ENCODE measurements at regions not wholly inside any gene's neighbourhood (a gene's known extent, or its start where the extent isn't known, plus 50 kb on each side); places are given as distances from the start of the nearest gene placed in this dataset.

GRCh38 chr14:71418532-71419245, 511.4 kb downstream of the PCNX1 start:
- no peaks in the 10 kb centered on the region for H3K9me3 ChIP-seq (ENCODE audit: low read length)
- peaks cover 16% of the 10 kb centered on the region for H3K36me3 ChIP-seq (ENCODE audit: low read depth, low read length)
- no peaks in the 10 kb centered on the region for H4K20me1 ChIP-seq (ENCODE audit: low read length)
- no peak overlapping the region for H3K9ac ChIP-seq (ENCODE audit: low read length)
- no TSS peak for BruUV-seq (replicated peaks)
- no peaks in the 10 kb centered on the region for H3K9me2 ChIP-seq (replicated peaks; ENCODE audit: low read length)
- H3K27me3 ChIP-seq (ENCODE audit: low read length): no peaks in the 10 kb centered on the region
- ChIA-PET CTCF (interaction anchor here (0.6 kb wide), 1 partner anchor 295 kb away, joined by 9 read pairs; no protein-coding TSS in a partner anchor), POLR2A (ENCODE audit: unreplicated experiment) (no interaction called here)
- H3K27ac ChIP-seq (ENCODE audit: low read length): no peak overlapping the region
- no peaks in the 10 kb centered on the region for H3F3A ChIP-seq (ENCODE audit: low read length, unreplicated experiment)
- no peak overlapping the region for H3K4me3 ChIP-seq (ENCODE audit: low read length)
- ATAC-seq (no peak), DNase-seq (no peak)
- no peak overlapping the region for H2AFZ ChIP-seq (ENCODE audit: low read length)
- intact Hi-C loops (cut with micrococcal nuclease): no loop called here
- H3K4me1 ChIP-seq (ENCODE audit: insufficient read depth, low read length): peaks cover 23% of the 10 kb centered on the region
- H3K79me2 ChIP-seq (ENCODE audit: low read length): peaks cover 34% of the 10 kb centered on the region
- TF ChIP-seq EZH2 (IDR thresholded peaks at IDR 0.05; ENCODE audit: low read length, unreplicated experiment) (no peak), CTCF (conservative IDR thresholded peaks at IDR 0.05; ENCODE audit: low read depth, low read length) (no peak), EZH2phosphoT487 (IDR thresholded peaks at IDR 0.05; ENCODE audit: borderline replicate concordance, low read length) (no peak)
- no peak overlapping the region for H3K4me2 ChIP-seq (ENCODE audit: low read length)

- Histone ChIP-seq H3K79me2 (ENCODE audit: low read length) (peaks cover 40% of the 10 kb centered on the region), H3K9ac (ENCODE audit: low read length) (no peak overlapping the region), H3F3A (ENCODE audit: low read length, unreplicated experiment) (no peaks in the 10 kb centered on the region), H3K9me2 (replicated peaks; ENCODE audit: low read length) (no peaks in the 10 kb centered on the region), H3K9me3 (ENCODE audit: low read length) (peaks cover 17% of the 10 kb centered on the region), H3K4me2 (ENCODE audit: low read length) (no peak overlapping the region), H3K4me1 (ENCODE audit: insufficient read depth, low read length) (no peaks in the 10 kb centered on the region), H3K36me3 (ENCODE audit: low read depth, low read length) (peaks cover 40% of the 10 kb centered on the region), H4K20me1 (ENCODE audit: low read length) (no peaks in the 10 kb centered on the region), H3K27me3 (ENCODE audit: low read length) (no peaks in the 10 kb centered on the region), H2AFZ (ENCODE audit: low read length) (no peak overlapping the region), H3K4me3 (ENCODE audit: low read length) (no peak overlapping the region), H3K27ac (ENCODE audit: low read length) (no peak overlapping the region)
- DNase-seq: no peak
- CTCF ChIA-PET: no interaction called here
- BruUV-seq (replicated peaks): no TSS peak
- TF ChIP-seq CTCF (conservative IDR thresholded peaks at IDR 0.05; ENCODE audit: low read depth, low read length) (no peak), EZH2phosphoT487 (IDR thresholded peaks at IDR 0.05; ENCODE audit: borderline replicate concordance, low read length) (no peak)
- intact Hi-C loops (cut with micrococcal nuclease): no loop called here
- POLR2A ChIA-PET (ENCODE audit: unreplicated experiment): no interaction called here
- ATAC-seq: no peak
Observed at GRCh38 chr14:71423481-71423880, 508.7 kb upstream of the RGS6 start.

GRCh38 chr14:71424941-71425340, 507.3 kb upstream of the RGS6 start:
- intact Hi-C loops (cut with micrococcal nuclease): no loop called here
- Histone ChIP-seq H3F3A (ENCODE audit: low read length, unreplicated experiment) (no peaks in the 10 kb centered on the region), H3K9me2 (replicated peaks; ENCODE audit: low read length) (no peaks in the 10 kb centered on the region), H3K4me3 (ENCODE audit: low read length) (no peak overlapping the region), H3K9ac (ENCODE audit: low read length) (no peak overlapping the region), H3K27me3 (ENCODE audit: low read length) (no peaks in the 10 kb centered on the region), H3K79me2 (ENCODE audit: low read length) (peaks cover 50% of the 10 kb centered on the region), H4K20me1 (ENCODE audit: low read length) (no peaks in the 10 kb centered on the region), H3K36me3 (ENCODE audit: low read depth, low read length) (peaks cover 40% of the 10 kb centered on the region), H3K27ac (ENCODE audit: low read length) (no peak overlapping the region), H3K4me1 (ENCODE audit: insufficient read depth, low read length) (no peaks in the 10 kb centered on the region), H3K9me3 (ENCODE audit: low read length) (peaks cover 17% of the 10 kb centered on the region), H3K4me2 (ENCODE audit: low read length) (no peak overlapping the region), H2AFZ (ENCODE audit: low read length) (no peak overlapping the region)
- no peak for ATAC-seq
- TF ChIP-seq EZH2phosphoT487 (IDR thresholded peaks at IDR 0.05; ENCODE audit: borderline replicate concordance, low read length) (no peak), CTCF (conservative IDR thresholded peaks at IDR 0.05; ENCODE audit: low read depth, low read length) (no peak), EZH2 (IDR thresholded peaks at IDR 0.05; ENCODE audit: low read length, unreplicated experiment) (no peak)
- no TSS peak for BruUV-seq (replicated peaks)
- ChIA-PET POLR2A (ENCODE audit: unreplicated experiment) (no interaction called here), CTCF (no interaction called here)
- DNase-seq: no peak
